ENCODE measurements at regions not wholly inside any gene's neighbourhood (a gene's known extent, or its start where the extent isn't known, plus 50 kb on each side); places are given as distances from the start of the nearest gene placed in this dataset.

DNA sequence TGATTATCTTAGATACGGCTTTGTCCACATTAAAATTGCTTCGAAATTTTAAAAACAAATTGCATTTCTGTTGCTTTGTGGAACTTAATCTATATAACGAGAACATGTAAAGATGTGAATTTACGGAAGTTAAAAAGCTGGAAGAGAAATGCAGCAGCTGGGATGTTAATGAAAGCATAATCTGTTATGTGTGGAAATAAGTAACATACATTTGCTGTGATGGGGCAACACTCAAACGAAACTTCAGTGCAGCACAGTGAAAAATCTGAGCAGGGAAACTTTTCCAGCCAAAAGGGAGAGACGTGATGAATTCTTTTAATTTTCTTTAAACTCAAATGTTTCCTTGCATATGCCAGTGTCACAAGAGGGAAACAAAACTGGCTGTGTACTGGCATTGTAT is 276.7 kb upstream of the LMCD1 start:
- TF ChIP-seq, protein P1, sequence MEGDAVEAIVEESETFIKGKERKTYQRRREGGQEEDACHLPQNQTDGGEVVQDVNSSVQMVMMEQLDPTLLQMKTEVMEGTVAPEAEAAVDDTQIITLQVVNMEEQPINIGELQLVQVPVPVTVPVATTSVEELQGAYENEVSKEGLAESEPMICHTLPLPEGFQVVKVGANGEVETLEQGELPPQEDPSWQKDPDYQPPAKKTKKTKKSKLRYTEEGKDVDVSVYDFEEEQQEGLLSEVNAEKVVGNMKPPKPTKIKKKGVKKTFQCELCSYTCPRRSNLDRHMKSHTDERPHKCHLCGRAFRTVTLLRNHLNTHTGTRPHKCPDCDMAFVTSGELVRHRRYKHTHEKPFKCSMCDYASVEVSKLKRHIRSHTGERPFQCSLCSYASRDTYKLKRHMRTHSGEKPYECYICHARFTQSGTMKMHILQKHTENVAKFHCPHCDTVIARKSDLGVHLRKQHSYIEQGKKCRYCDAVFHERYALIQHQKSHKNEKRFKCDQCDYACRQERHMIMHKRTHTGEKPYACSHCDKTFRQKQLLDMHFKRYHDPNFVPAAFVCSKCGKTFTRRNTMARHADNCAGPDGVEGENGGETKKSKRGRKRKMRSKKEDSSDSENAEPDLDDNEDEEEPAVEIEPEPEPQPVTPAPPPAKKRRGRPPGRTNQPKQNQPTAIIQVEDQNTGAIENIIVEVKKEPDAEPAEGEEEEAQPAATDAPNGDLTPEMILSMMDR (IDR thresholded peaks at IDR 0.05; ENCODE audit: low read depth, low read length): no peak
- H3K4me3 ChIP-seq (ENCODE audit: low read depth, low read length): no peak overlapping the region

DNA sequence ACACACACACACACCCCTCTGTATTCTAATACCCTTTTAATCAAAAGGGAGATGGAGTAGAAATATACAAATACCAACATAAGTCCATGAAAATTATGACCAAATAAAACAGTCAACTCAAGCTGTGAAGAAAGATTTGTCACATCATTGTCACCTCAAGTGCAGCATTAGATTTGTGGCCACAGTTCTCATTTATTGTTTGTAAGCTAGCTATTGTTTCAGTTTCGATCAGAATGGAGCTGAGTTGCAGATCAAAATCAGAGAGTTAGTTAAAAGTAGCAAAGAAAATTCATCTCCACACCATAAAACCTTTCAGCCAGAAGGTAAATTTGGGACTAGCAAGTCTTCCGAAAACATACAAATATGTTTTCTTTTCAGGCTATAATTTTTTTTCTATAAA is 267.7 kb upstream of the LMCD1 start:
- TF ChIP-seq, protein P1 (IDR thresholded peaks at IDR 0.05; ENCODE audit: low read depth, low read length): no peak
- no peak overlapping the region for H3K4me3 ChIP-seq (ENCODE audit: low read depth, low read length)

DNA sequence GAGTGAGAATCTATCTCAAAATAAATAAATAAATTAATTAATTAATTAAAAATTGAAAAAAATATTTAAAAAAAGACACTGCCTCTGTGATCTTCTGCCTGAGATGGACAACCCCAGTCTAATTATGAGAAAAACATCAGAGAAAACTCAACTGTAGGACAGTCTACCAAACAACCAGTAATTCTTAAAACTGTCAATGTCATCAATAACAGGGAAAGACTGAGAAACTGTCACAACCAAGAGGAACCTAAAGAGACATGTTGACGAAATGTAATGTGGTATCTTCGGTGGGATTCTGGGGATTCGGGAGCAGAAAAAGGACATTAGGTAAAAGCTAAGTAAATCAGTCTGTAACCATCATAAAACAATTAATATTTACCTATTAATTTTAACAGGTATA is 265.4 kb upstream of the LMCD1 start:
- H3K4me3 ChIP-seq (ENCODE audit: low read depth, low read length): no peak overlapping the region
- TF ChIP-seq, protein P1 (IDR thresholded peaks at IDR 0.05; ENCODE audit: low read depth, low read length): no peak

DNA sequence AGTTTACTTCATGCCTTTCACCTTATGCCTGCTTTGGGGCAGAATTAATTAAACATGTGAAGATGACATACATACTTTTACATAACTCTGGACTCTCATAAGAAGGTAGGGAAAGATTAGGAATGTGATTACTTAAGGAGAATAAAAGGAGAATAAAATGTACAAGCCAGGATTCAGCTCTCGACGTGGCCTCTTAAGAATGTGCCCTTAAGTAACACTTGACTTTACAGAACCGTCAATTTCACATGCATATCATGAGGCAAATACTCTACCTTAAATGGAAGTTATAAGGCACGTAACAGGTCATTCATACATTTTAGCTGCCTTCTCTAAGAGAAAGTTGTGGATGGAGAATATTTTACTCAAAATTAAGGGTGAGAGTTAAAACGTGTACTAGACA is 263.7 kb upstream of the LMCD1 start:
- H3K4me3 ChIP-seq (ENCODE audit: low read depth, low read length): no peak overlapping the region
- TF ChIP-seq, protein P1 (IDR thresholded peaks at IDR 0.05; ENCODE audit: low read depth, low read length): no peak

GRCh38 chr3:8238432-8238831 is 263.2 kb upstream of the LMCD1 start:
- TF ChIP-seq, protein P1 (IDR thresholded peaks at IDR 0.05; ENCODE audit: low read depth, low read length): no peak

DNA sequence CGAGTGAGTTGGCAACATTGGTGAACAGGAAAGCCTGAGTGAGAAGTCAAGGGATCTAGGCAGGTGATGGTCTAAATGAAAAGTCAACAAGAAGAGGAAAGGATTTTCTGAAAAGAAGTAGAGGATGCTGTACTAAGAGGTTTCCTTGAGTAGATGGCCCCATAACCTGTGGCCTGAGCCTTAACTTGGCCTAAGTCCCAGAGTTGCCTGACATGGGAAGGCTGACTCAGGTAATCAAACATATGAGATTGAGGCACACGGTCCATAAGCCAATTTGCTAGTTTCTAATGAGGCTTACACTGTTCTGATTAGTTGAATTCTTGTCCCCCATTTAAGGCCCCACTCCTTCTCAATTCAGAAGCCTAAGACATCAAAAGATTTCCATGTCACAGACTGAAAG is 262.5 kb upstream of the LMCD1 start:
- no peak overlapping the region for H3K4me3 ChIP-seq (ENCODE audit: low read depth, low read length)
- TF ChIP-seq, protein P1 (IDR thresholded peaks at IDR 0.05; ENCODE audit: low read depth, low read length): no peak

More at GRCh38 chr3:8238432-8238831, 263.2 kb upstream of the LMCD1 start:
- H3K4me3 ChIP-seq (ENCODE audit: low read depth, low read length): no peak overlapping the region

- TF ChIP-seq, protein P1 (IDR thresholded peaks at IDR 0.05; ENCODE audit: low read depth, low read length): peak; percentile 92
- H3K4me3 ChIP-seq (ENCODE audit: low read depth, low read length): no peak overlapping the region
Observed at GRCh38 chr3:8239718-8240695, 261.6 kb upstream of the LMCD1 start.
